NCI-H146 (cell line): ENCODE measurements at regions not wholly inside any gene's neighbourhood (a gene's known extent, or its start where the extent isn't known, plus 50 kb on each side); places are given as distances from the start of the nearest gene placed in this dataset.

Experiments
- DNase-seq: peaks from one replicate; lab custom pipeline; 2025; lab: John Stamatoyannopoulos, UW

GRCh38 chr2:181770150-181770549, 89.8 kb upstream of the NEUROD1 start:
- DNase-seq, result no peak

GRCh38 chr2:181771356-181771755, 91.0 kb upstream of the NEUROD1 start:
- no peak for DNase-seq

GRCh38 chr2:181772334-181772733, 92.0 kb upstream of the NEUROD1 start:
- no peak for DNase-seq

- no peak for DNase-seq
Observed at GRCh38 chr2:181772777-181773176, 92.5 kb upstream of the NEUROD1 start.

GRCh38 chr2:181774685-181775084, 94.4 kb upstream of the NEUROD1 start:
- no peak for DNase-seq

- DNase-seq, result no peak
Observed at GRCh38 chr2:181776336-181776735, 96.0 kb upstream of the NEUROD1 start.

- no peak for DNase-seq
Observed at GRCh38 chr2:181777734-181778133, 97.4 kb upstream of the NEUROD1 start.

- no peak for DNase-seq
Observed at GRCh38 chr2:181778621-181779201, 98.4 kb upstream of the NEUROD1 start.

- DNase-seq, result no peak
Observed at GRCh38 chr2:181779288-181780021, 99.1 kb upstream of the NEUROD1 start.

- peak; percentile 47 for DNase-seq
Observed at GRCh38 chr2:181780047-181780651, 99.8 kb upstream of the NEUROD1 start.

- DNase-seq, result no peak
Observed at GRCh38 chr2:181780657-181781056, 100.3 kb upstream of the NEUROD1 start.

GRCh38 chr2:181781078-181781786, 100.9 kb upstream of the NEUROD1 start:
- no peak for DNase-seq

GRCh38 chr2:181782660-181783059, 102.3 kb upstream of the NEUROD1 start:
- DNase-seq, result no peak

- peak; percentile 42 for DNase-seq
Observed at GRCh38 chr2:181784556-181784955, 104.2 kb upstream of the NEUROD1 start.

- DNase-seq, result no peak
Observed at GRCh38 chr2:181785691-181786344, 105.5 kb upstream of the NEUROD1 start.

GRCh38 chr2:181786371-181787228, 104.9 kb upstream of the ITPRID2 start:
- no peak for DNase-seq

GRCh38 chr2:181787310-181788048, 104.1 kb upstream of the ITPRID2 start:
- no peak for DNase-seq

GRCh38 chr2:181788897-181789555, 102.5 kb upstream of the ITPRID2 start:
- DNase-seq, result no peak

GRCh38 chr2:181789827-181790448, 101.6 kb upstream of the ITPRID2 start:
- no peak for DNase-seq
